Smooth muscle cell (in vitro differentiated cells): ENCODE measurements at regions not wholly inside any gene's neighbourhood (a gene's known extent, or its start where the extent isn't known, plus 50 kb on each side); places are given as distances from the start of the nearest gene placed in this dataset.
A peak's percentile ranks its signal among the peaks of the same experiment; 100 is the strongest.

Source experiments
- DNase-seq: peaks from one replicate; lab custom pipeline; 2025; ENCODE audit not compliant: unreplicated experiment; lab: John Stamatoyannopoulos, UW
- H2AFZ ChIP-seq: fragments of 200-600 bp; sonication (generic); 2 replicates; pipeline ENCODE4 v1.6.0; 2016; ENCODE audit warnings: antibody characterized with exemption, low read depth, mild to moderate bottlenecking
- H3F3A ChIP-seq: fragments of 200-600 bp; sonication (generic); 2 replicates; pipeline ENCODE4 v1.6.0; 2017; ENCODE audit warnings: antibody characterized with exemption, low read depth
- H3K27ac ChIP-seq: fragments of 200-600 bp; sonication (generic); 2 replicates; pipeline ENCODE4 v1.5.1; 2016; ENCODE audit warnings: low read depth, mild to moderate bottlenecking
- H3K27me3 ChIP-seq: fragments of 200-600 bp; sonication (generic); 2 replicates; pipeline ENCODE4 v1.6.1; 2016; ENCODE audit warnings: low read depth, mild to moderate bottlenecking
- H3K36me3 ChIP-seq: fragments of 200-600 bp; sonication (generic); 2 replicates; pipeline ENCODE4 v1.5.1; 2016; ENCODE audit warnings: low read depth
- H3K4me1 ChIP-seq: fragments of 200-600 bp; sonication (generic); 2 replicates; pipeline ENCODE4 v1.5.1; 2016; ENCODE audit warnings: low read depth
- H3K4me2 ChIP-seq: fragments of 200-600 bp; sonication (generic); 2 replicates; pipeline ENCODE4 v1.6.0; 2016; ENCODE audit warnings: mild to moderate bottlenecking
- H3K4me3 ChIP-seq: fragments of 200-600 bp; sonication (generic); 2 replicates; pipeline ENCODE4 v1.5.1; 2016; ENCODE audit warnings: mild to moderate bottlenecking
- H3K79me2 ChIP-seq: fragments of 200-600 bp; sonication (generic); 2 replicates; pipeline ENCODE4 v1.6.0; 2016; ENCODE audit warnings: low read depth, mild to moderate bottlenecking
- H3K9ac ChIP-seq: fragments of 200-600 bp; sonication (generic); 2 replicates; pipeline ENCODE4 v1.6.0; 2016; ENCODE audit warnings: low read depth
- H3K9me3 ChIP-seq: fragments of 200-600 bp; sonication (generic); replicated peaks from 2 replicates; pipeline ENCODE4 v1.5.1; 2016; ENCODE audit warnings: low read depth
- H4K20me1 ChIP-seq: fragments of 200-600 bp; sonication (generic); 2 replicates; pipeline ENCODE4 v1.6.0; 2016; ENCODE audit warnings: low read depth
- CTCF ChIP-seq: fragments of 200-600 bp; sonication (generic); IDR thresholded peaks from 2 replicates; pipeline ENCODE4 v1.5.1; 2017; ENCODE audit warnings: borderline replicate concordance, mild to moderate bottlenecking, antibody characterized with exemption; ENCODE audit not compliant: insufficient read depth, poor library complexity, severe bottlenecking
- WGBS: methylation state at CpG from one replicate; pipeline ENCODE4 v1.1.7; 2016; ENCODE audit warnings: low lambda C conversion rate; 5-methylcytosine and 5-hydroxymethylcytosine counted together

DNA sequence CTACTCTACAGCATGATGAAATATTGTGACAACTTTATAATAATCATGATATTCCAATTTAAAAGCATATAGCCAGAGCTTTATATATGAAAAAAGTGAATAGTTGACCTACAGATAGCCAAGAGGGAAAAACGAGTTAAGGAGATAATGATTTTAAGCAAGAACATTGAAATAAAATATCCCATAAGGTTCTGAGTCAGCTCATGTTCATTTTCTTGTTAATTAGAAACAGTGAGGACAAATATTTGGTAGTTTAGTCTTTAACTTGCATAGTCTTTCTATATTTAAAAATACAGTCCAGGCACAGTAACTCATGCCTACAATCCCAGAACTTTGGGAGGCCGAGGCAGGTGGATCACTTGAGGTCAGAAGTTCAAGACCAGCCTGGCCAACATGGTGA is 55.8 kb upstream of the CDH6 start:
- Histone ChIP-seq H3K27me3 (no peaks in the 10 kb centered on the region), H3K4me1 (no peaks in the 10 kb centered on the region), H3K79me2 (no peaks in the 10 kb centered on the region), H3F3A (no peaks in the 10 kb centered on the region), H2AFZ (no peak overlapping the region), H3K9me3 (no peaks in the 10 kb centered on the region), H3K9ac (no peak overlapping the region), H3K4me2 (no peak overlapping the region), H3K4me3 (no peak overlapping the region), H3K27ac (no peak overlapping the region), H3K36me3 (no peaks in the 10 kb centered on the region), H4K20me1 (no peaks in the 10 kb centered on the region)
- 78% methylated on average over 2 of the region's 2 CpGs for WGBS
- TF ChIP-seq CTCF = no peak
- no peak for DNase-seq

DNA sequence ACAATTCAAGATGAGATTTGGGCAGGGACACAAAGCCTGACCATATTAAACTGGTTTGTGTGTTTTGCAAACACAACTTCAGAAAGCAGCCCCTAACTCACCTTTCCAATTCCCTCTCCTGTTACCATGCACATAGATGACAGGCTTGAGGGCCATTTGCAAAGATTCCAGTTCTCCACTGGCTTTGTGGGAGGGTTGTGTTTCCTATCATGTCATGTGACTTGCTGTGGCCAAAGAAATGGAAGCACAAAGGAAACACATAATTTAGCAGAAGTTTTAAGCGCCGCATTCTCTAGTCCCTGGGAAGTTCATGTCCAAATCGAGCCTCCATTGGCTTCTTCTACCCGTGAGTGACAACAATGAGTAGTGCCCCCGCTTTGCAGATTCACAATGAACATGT is 57.9 kb upstream of the CDH6 start:
- H3K4me1 ChIP-seq = no peaks in the 10 kb centered on the region
- no peak for TF ChIP-seq CTCF
- no peaks in the 10 kb centered on the region for H3F3A ChIP-seq
- H3K4me2 ChIP-seq = no peak overlapping the region
- H3K9ac ChIP-seq = no peak overlapping the region
- H2AFZ ChIP-seq = no peak overlapping the region
- H3K27ac ChIP-seq = no peak overlapping the region
- 96% methylated on average over 5 of the region's 5 CpGs for whole genome bisulfite sequencing
- no peaks in the 10 kb centered on the region for H3K9me3 ChIP-seq
- H3K36me3 ChIP-seq = no peaks in the 10 kb centered on the region
- no peaks in the 10 kb centered on the region for H3K27me3 ChIP-seq
- no peak for DNase-seq
- H3K4me3 ChIP-seq = no peak overlapping the region
- no peaks in the 10 kb centered on the region for H3K79me2 ChIP-seq
- H4K20me1 ChIP-seq = no peaks in the 10 kb centered on the region

DNA sequence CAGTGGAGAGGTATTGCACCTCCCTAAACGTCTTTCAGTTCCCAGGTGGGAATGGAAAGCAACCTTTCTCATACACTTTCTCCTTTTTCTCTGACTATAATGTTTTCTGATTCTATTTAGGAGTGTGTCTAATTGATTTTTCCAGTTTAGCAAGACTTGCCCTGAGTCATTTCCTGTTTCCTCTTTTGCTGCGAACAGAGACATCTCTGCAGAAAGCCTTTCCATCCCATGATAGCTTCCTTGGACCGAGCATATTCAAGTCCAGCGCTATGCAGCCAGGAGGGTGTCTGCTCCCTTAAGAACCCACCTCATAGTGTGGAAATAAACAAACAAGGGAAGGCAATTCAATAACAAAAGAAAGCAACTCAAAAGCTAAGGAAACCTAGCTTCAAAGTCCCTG is 60.0 kb upstream of the CDH6 start:
- no peaks in the 10 kb centered on the region for H3K27me3 ChIP-seq
- H3K9ac ChIP-seq = no peak overlapping the region
- 38% methylated on average over 4 of the region's 4 CpGs for WGBS
- no peaks in the 10 kb centered on the region for H3K9me3 ChIP-seq
- H3K36me3 ChIP-seq = no peaks in the 10 kb centered on the region
- H3K27ac ChIP-seq = no peak overlapping the region
- no peaks in the 10 kb centered on the region for H3K79me2 ChIP-seq
- no peaks in the 10 kb centered on the region for H3F3A ChIP-seq
- peak overlapping the region; percentile 90 for H2AFZ ChIP-seq
- H3K4me1 ChIP-seq = no peaks in the 10 kb centered on the region
- H3K4me3 ChIP-seq = no peak overlapping the region
- H3K4me2 ChIP-seq = peak overlapping the region; percentile 62
- TF ChIP-seq CTCF = no peak
- H4K20me1 ChIP-seq = no peaks in the 10 kb centered on the region
- no peak for DNase-seq

DNA sequence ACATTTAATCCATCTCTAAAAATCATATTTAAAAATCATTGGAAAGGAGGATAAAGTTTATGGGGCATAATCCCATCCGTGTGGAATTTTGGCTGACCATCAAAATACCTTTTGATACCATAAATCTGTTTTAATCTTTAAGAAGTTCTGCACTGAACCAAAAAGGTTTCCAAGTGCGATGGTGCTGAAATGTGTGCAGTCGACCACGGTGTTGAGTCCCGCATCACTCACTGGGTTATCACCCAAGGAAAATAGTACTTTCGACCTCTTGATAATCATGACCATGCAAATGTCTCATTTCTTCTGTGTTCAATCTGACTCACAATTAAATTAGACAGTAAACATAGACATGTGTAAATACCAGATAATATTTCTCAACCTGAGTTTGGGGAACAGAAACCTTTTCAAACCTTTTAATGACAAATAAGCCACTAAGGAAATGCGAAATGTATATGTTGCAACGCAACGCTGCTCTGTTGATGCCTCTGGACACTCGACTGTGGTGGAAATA is 62.0 kb upstream of the CDH6 start:
- no peak for DNase-seq
- H3K9me3 ChIP-seq = no peaks in the 10 kb centered on the region
- H4K20me1 ChIP-seq = no peaks in the 10 kb centered on the region
- no peaks in the 10 kb centered on the region for H3F3A ChIP-seq
- TF ChIP-seq CTCF = no peak
- no peaks in the 10 kb centered on the region for H3K27me3 ChIP-seq
- no peak overlapping the region for H3K4me2 ChIP-seq
- WGBS = 77% methylated on average over 10 of the region's 10 CpGs
- H3K36me3 ChIP-seq = no peaks in the 10 kb centered on the region
- no peak overlapping the region for H2AFZ ChIP-seq
- H3K9ac ChIP-seq = no peak overlapping the region
- H3K27ac ChIP-seq = no peak overlapping the region
- no peak overlapping the region for H3K4me3 ChIP-seq
- no peaks in the 10 kb centered on the region for H3K79me2 ChIP-seq
- no peaks in the 10 kb centered on the region for H3K4me1 ChIP-seq
